Right lobe of liver (tissue), 4 donors: ENCODE measurements at regions not wholly inside any gene's neighbourhood (a gene's known extent, or its start where the extent isn't known, plus 50 kb on each side); places are given as distances from the start of the nearest gene placed in this dataset.

Experiments
- CTCF ChIP-seq, 4 donors: fragments of 200-600 bp in 3 of 4; fragments of 450-650 bp in 1 of 4; IDR thresholded peaks; one replicate each; pipeline versions ENCODE4 v1.5.1 to v1.8.0; 2016 to 2022; ENCODE audit warnings: antibody characterized with exemption in 4 of 4, mild to moderate bottlenecking in 2 of 4
- POLR2A ChIP-seq: fragments of 450-650 bp; IDR thresholded peaks from one replicate; pipeline ENCODE4 v1.6.1; 2017; ENCODE audit warnings: antibody characterized with exemption, mild to moderate bottlenecking
- donor health status: DM: no; HTN: no; CAD: no.
- donor health status: DM: no; HTN: no; CAD: no.
- donor health status: DM: no; HTN: yes; CAD: no.

- TF ChIP-seq CTCF (IDR thresholded peaks at IDR 0.05) (no peak), POLR2A (no peak)
Observed at GRCh38 chr10:100645091-100645490, 100.3 kb upstream of the PAX2 start.
